GM23338 (cell line): ENCODE measurements at regions not wholly inside any gene's neighbourhood (a gene's known extent, or its start where the extent isn't known, plus 50 kb on each side); places are given as distances from the start of the nearest gene placed in this dataset.
A peak's percentile ranks its signal among the peaks of the same experiment; 100 is the strongest.

Experiments
- ATAC-seq: fragments of 200-7000 bp; cut with Tn5 transposase; 3 replicates; pipeline ENCODE4 v1.9.1; 2020
- DNase-seq: peaks from one replicate; pipeline ENCODE4 v3.0.0-alpha.2; 2015; ENCODE audit warnings: low spot score
- H2AFZ ChIP-seq: fragments of 200-600 bp; sonication (generic); 2 replicates; pipeline ENCODE4 v1.8.0; 2016; ENCODE audit warnings: antibody characterized with exemption, mild to moderate bottlenecking, moderate library complexity
- H3F3A ChIP-seq: fragments of 200-600 bp; sonication (generic); replicated peaks from 2 replicates; pipeline ENCODE4 v1.8.0; 2017; ENCODE audit warnings: antibody characterized with exemption, mixed run types, low read depth
- H3K27ac ChIP-seq: fragments of 200-600 bp; sonication (generic); 2 replicates; pipeline ENCODE4 v1.6.1; 2016; ENCODE audit warnings: low read depth
- H3K27me3 ChIP-seq: fragments of 200-600 bp; sonication (generic); 2 replicates; pipeline ENCODE4 v1.8.0; 2016; ENCODE audit warnings: mild to moderate bottlenecking, mixed run types, moderate library complexity; ENCODE audit not compliant: insufficient read depth
- H3K36me3 ChIP-seq: fragments of 200-600 bp; sonication (generic); 2 replicates; pipeline ENCODE4 v1.8.0; 2016; ENCODE audit warnings: mild to moderate bottlenecking; ENCODE audit not compliant: insufficient read depth
- H3K4me1 ChIP-seq: fragments of 200-600 bp; sonication (generic); 2 replicates; pipeline ENCODE4 v1.8.0; 2016; ENCODE audit warnings: mild to moderate bottlenecking, moderate library complexity; ENCODE audit not compliant: insufficient read depth
- H3K4me2 ChIP-seq: fragments of 200-600 bp; sonication (generic); 2 replicates; pipeline ENCODE4 v1.7.1; 2017; ENCODE audit warnings: mixed run types
- H3K4me3 ChIP-seq: fragments of 200-600 bp; sonication (generic); 2 replicates; pipeline ENCODE4 v1.6.1; 2016; ENCODE audit warnings: mixed run types
- H3K79me2 ChIP-seq: fragments of 200-600 bp; sonication (generic); replicated peaks from 2 replicates; pipeline ENCODE4 v1.8.0; 2017; ENCODE audit warnings: mild to moderate bottlenecking; ENCODE audit not compliant: insufficient read depth
- H3K9me2 ChIP-seq: fragments of 200-600 bp; sonication (generic); 2 replicates; pipeline ENCODE4 v1.8.0; 2017; ENCODE audit not compliant: insufficient read depth
- H4K20me1 ChIP-seq: fragments of 200-600 bp; sonication (generic); replicated peaks from 2 replicates; pipeline ENCODE4 v1.8.0; 2017; ENCODE audit warnings: mild to moderate bottlenecking; ENCODE audit not compliant: insufficient read depth
- H3K27ac Mint-ChIP-seq: 2 replicates; pipeline ENCODE4 v1.8.0; 2020; ENCODE audit warnings: inconsistent platforms, mild to moderate bottlenecking, moderate library complexity, mixed read lengths
- H3K27me3 Mint-ChIP-seq: 3 replicates; pipeline ENCODE4 v1.8.0; 2022; ENCODE audit warnings: low read depth, mild to moderate bottlenecking, moderate library complexity, mixed read lengths, inconsistent platforms; ENCODE audit not compliant: insufficient read depth, poor library complexity
- H3K36me3 Mint-ChIP-seq: 3 replicates; pipeline ENCODE4 v1.8.0; 2021; ENCODE audit warnings: low read depth, mild to moderate bottlenecking, inconsistent platforms, moderate library complexity, mixed read lengths
- H3K4me1 Mint-ChIP-seq: 3 replicates; pipeline ENCODE4 v1.8.0; 2020; ENCODE audit warnings: mild to moderate bottlenecking, inconsistent platforms, mixed read lengths
- H3K4me3 Mint-ChIP-seq: 3 replicates; pipeline ENCODE4 v1.8.0; 2021; ENCODE audit warnings: moderate library complexity, mild to moderate bottlenecking, inconsistent platforms, mixed read lengths
- H3K9me3 Mint-ChIP-seq: 3 replicates; pipeline ENCODE4 v1.8.0; 2020; ENCODE audit warnings: moderate library complexity, mild to moderate bottlenecking, inconsistent platforms, mixed read lengths
- CREB1 ChIP-seq: fragments of 250-450 bp; sonication (Bioruptor Pico); IDR thresholded peaks from 2 replicates; pipeline ENCODE4 v1.5.0; 2020; ENCODE audit warnings: low read depth, mild to moderate bottlenecking, moderate library complexity
- EZH2 ChIP-seq: fragments of 200-600 bp; sonication (generic); IDR thresholded peaks from one replicate; pipeline ENCODE4 v1.8.0; 2017; ENCODE audit warnings: antibody characterized with exemption, mild to moderate bottlenecking, low read depth; ENCODE audit not compliant: unreplicated experiment
- EZH2phosphoT487 ChIP-seq: fragments of 200-600 bp; sonication (generic); IDR thresholded peaks from one replicate; pipeline ENCODE4 v1.8.1; 2018; ENCODE audit warnings: antibody characterized with exemption; ENCODE audit not compliant: unreplicated experiment
- NANOG ChIP-seq: IDR thresholded peaks from 2 replicates; pipeline ENCODE4 v1.6.1; 2016; ENCODE audit warnings: antibody characterized with exemption, borderline replicate concordance
- POLR2AphosphoS5 ChIP-seq: IDR thresholded peaks from 2 replicates; pipeline ENCODE4 v1.6.1; 2016; ENCODE audit warnings: antibody characterized with exemption, low read depth
- REST ChIP-seq: IDR thresholded peaks from one replicate; pipeline ENCODE4 v1.6.1; 2018; ENCODE audit warnings: antibody characterized with exemption; ENCODE audit not compliant: unreplicated experiment
- STAT1 ChIP-seq: IDR thresholded peaks from one replicate; pipeline ENCODE4 v1.6.1; 2016; ENCODE audit warnings: antibody characterized with exemption; ENCODE audit not compliant: unreplicated experiment
- ZNF114 ChIP-seq: fragments of 250-450 bp; sonication (Bioruptor Pico); IDR thresholded peaks from 2 replicates; pipeline ENCODE4 v1.5.0; 2020; ENCODE audit warnings: mild to moderate bottlenecking, moderate library complexity
- ZNF462 ChIP-seq: fragments of 250-450 bp; sonication (Bioruptor Pico); IDR thresholded peaks from 2 replicates; pipeline ENCODE4 v1.5.0; 2020; ENCODE audit warnings: mild to moderate bottlenecking, moderate library complexity

GRCh38 chr6:48979806-48980205, 483.2 kb downstream of the MMUT start:
- Histone ChIP-seq H3K27ac (no peak overlapping the region), H2AFZ (no peak overlapping the region), H3K4me1 (no peaks in the 10 kb centered on the region), H3F3A (no peaks in the 10 kb centered on the region), H3K79me2 (no peaks in the 10 kb centered on the region), H3K36me3 (no peaks in the 10 kb centered on the region), H3K27me3 (no peaks in the 10 kb centered on the region), H4K20me1 (no peaks in the 10 kb centered on the region), H3K9me2 (peaks cover 10% of the 10 kb centered on the region; the same call in 1 of the 2 replicates), H3K4me2 (no peak overlapping the region), H3K4me3 (no peak overlapping the region)
- Mint-ChIP-seq H3K4me1 (no peaks in the 10 kb centered on the region), H3K9me3 (peaks cover 15% of the 10 kb centered on the region), H3K27ac (no peak overlapping the region), H3K27me3 (peaks cover 1% of the 10 kb centered on the region), H3K36me3 (peaks cover 12% of the 10 kb centered on the region; the same call in 2 of the 3 replicates), H3K4me3 (no peak overlapping the region)
- no peak for TF ChIP-seq EZH2
- no peak for TF ChIP-seq POLR2AphosphoS5
- TF ChIP-seq STAT1: no peak
- no peak for TF ChIP-seq CREB1 (CRISPR knock-in tag)
- no peak for TF ChIP-seq ZNF114 (CRISPR knock-in tag)
- TF ChIP-seq ZNF462 (CRISPR knock-in tag): no peak
- no peak for TF ChIP-seq NANOG
- ATAC-seq (no peak), DNase-seq (no peak)

- Mint-ChIP-seq H3K27me3 (peaks cover 1% of the 10 kb centered on the region), H3K4me1 (no peaks in the 10 kb centered on the region), H3K36me3 (peaks cover 10% of the 10 kb centered on the region; the same call in 2 of the 3 replicates), H3K9me3 (peaks cover 9% of the 10 kb centered on the region), H3K4me3 (no peak overlapping the region), H3K27ac (no peak overlapping the region)
- H3K27ac ChIP-seq: no peak overlapping the region
- ATAC-seq (no peak), DNase-seq (no peak)
- H2AFZ ChIP-seq: peak overlapping the region; percentile 59; the same call in 1 of the 2 replicates
- H3K4me2 ChIP-seq: no peak overlapping the region
- no peaks in the 10 kb centered on the region for H3F3A ChIP-seq
- H3K27me3 ChIP-seq: no peaks in the 10 kb centered on the region
- no peak overlapping the region for H3K4me3 ChIP-seq
- peaks cover 10% of the 10 kb centered on the region; the same call in 1 of the 2 replicates for H3K9me2 ChIP-seq
- no peaks in the 10 kb centered on the region for H3K4me1 ChIP-seq
- H4K20me1 ChIP-seq: no peaks in the 10 kb centered on the region
- H3K36me3 ChIP-seq: no peaks in the 10 kb centered on the region
- H3K79me2 ChIP-seq: no peaks in the 10 kb centered on the region
- TF ChIP-seq ZNF114 (CRISPR knock-in tag): no peak
- TF ChIP-seq POLR2AphosphoS5: no peak
- TF ChIP-seq EZH2: no peak
- TF ChIP-seq EZH2phosphoT487: no peak
- no peak for TF ChIP-seq REST
These were observed 484.0 kb downstream of the MMUT start for GRCh38 chr6:48979085-48979484.
